ENCODE measurements at regions not wholly inside any gene's neighbourhood (a gene's known extent, or its start where the extent isn't known, plus 50 kb on each side); places are given as distances from the start of the nearest gene placed in this dataset.

DNA sequence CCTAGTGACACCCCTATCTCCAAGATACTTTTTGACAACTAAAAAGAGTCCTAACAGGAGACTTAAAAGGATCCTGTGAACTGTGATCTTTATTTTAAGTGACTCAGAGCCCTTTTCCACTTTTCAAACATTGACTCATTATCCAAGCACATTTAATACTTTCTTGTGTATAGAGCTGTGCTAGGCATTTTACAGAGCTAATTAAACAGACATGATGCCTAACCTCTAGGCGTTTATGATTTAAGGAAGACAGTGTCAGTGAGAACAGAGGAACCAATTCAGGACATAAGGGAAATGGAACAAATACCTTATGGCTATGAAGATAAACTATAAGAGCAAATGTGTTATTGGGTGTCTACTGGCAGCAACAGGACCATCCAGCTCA, 282.6 kb downstream of the TPBG start:
- no peak for DNase-seq

DNA sequence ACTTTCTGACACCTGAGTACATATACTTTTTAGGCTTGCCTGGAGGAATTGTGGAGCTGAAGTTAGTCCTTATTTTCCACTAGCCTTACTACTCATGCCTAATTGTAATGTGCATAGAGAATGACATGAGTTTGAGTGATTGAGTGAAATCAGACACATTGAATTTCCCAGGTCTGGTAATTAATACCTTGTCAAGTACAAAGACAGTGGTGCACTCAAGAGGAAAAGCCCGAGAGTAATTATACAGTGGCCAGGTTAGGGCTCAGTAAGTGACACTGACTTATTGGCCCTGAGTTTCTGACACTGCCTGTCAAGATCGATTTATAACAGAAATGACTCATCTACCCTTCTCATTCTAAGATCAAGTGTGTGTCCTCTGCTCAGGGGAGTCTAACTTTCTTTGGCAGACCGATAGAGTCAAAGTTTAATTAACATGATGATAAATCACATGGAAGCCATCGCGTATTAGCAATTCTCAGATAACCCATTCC, 288.3 kb downstream of the TPBG start:
- DNase-seq: no peak

DNA sequence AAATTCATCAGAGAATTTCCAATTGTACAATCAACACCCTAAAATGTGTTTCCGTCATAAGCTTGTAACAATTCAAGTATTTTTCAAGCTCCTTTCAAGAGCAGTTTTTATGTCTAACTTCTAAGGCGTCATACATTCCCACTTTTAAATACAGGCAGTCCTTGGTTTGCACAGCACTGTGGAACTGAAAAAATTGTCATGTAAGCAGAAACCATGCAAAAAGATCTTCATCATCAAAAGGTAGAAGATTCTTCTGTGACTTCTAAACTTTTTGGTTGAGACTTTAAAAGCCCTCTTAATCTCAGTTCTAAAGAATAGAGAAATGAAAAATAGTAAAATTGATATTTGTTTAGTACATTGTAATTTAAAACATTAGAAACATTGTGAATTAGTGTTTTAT, 315.6 kb downstream of the TPBG start:
- no peak for DNase-seq

DNA sequence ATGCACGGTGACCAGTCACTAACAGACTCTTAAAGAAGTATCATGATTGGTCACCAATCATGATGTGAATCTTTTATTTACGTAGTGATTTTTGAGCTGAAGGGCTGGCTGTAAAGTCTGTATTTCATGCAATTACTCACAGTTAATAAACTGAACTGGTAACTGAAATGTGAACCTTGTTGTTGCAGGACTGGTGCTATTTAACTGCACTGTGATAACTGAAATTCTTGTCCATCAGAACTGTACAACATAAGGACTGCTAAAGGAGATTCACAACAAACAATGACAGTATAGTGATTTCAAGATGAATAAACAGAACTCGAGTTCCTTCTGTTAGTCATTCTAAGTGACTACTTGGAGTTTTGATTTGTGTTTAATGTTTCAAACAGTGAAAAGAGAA, 316.6 kb downstream of the TPBG start:
- DNase-seq: no peak

DNA sequence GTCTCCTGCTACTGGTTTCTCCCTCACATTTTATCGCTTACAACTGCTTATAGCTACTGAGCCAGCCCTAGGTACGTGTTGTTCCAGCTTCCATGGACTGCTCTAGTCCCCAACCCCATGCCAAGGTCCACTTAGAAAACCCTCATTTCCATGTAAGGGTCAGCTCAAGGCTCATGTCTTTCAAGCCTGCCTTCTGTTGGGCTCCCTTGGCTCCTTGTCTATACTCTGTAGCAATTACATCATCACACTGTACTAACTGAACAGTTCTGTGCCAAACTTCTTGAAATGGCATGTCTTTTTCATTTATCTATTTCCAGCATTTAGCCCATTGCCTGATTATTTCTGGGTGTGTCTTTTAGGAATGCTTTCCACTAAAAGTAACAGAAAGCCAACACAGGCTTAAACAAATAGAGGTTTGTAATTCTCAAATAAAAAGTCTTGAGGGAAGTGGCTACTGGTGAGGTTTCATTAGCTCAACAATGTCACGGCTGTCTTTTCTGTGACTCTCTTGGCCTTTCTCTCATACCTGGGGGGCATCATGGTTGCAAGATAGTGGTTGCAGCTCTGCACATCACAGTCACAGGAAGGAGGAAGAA, 317.6 kb downstream of the TPBG start:
- no peak for DNase-seq

DNA sequence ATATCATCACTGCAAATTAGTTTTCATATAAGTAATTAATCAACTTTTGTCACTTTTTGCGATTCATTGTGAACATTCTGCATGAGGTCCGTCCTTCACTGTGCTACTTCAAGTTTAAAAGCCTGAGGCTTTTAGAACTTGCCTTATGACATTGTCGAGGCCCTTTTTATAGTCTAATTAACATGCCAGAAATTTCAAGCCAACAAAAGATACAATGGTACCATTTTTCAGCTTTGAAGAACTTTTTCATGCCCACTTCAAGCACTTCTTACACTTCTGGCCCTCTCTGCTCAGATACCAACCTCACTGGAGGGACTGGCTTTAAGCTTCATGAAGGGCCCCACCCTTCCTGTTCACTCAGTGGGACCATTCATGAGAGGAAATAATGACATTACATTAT, 323.1 kb downstream of the TPBG start:
- DNase-seq: no peak

DNA sequence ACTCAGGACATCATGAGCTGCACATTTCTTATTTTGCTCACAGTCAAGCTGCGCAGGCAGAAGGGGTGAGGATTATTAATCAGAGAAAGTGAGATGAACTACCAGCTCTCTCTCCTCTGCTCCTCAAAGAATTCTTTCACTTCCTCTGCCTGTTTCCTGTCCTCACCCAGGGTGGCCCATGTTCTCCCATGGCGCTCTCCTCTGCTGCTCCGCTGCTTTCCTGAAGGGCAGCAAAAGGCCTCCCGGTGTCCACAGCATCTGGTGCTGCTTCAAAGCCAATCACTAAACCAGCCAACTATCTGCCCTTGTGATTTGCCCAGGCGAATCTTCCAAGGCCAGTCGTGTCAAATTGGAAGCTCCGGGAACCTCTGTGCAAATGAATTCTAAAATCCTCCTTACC, 324.2 kb downstream of the TPBG start:
- no peak for DNase-seq

DNA sequence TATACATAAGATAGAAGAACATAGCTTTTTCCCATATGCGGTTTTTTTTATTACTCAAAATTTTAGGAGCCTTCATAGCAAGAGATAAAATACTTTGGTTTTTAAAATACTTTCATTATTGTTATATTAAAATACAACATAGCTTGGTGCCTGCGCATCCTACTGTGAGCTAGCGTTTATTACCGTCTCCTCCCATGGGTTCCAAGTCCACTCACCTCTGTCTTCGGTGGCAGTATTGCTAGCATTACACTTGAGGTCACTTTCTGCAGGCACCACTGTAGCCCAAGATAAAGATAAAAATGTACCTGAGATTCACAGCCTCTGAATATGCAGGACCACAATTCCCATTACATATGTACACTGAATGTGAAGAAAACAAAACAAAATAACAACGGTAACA, 326.7 kb downstream of the TPBG start:
- DNase-seq: no peak

DNA sequence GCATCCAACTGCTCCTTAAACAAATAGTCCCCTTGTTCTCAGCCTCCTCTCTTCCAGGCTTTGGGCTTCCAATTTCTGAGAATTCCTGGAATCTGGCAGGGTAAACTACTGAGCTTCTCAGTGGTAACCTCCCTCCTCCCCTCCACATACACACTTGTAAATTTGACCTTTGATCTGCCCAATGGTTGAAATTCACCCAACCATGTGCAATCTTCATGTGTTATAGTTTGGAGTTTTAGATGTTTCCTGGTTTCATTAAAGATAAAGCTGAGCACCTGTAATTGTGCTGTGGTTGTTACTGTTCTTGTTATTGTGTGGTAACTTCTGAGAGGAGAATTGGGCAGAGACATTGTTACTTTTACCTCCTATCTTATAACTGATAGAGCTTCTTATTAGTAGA, 328.4 kb downstream of the TPBG start:
- DNase-seq: no peak

DNA sequence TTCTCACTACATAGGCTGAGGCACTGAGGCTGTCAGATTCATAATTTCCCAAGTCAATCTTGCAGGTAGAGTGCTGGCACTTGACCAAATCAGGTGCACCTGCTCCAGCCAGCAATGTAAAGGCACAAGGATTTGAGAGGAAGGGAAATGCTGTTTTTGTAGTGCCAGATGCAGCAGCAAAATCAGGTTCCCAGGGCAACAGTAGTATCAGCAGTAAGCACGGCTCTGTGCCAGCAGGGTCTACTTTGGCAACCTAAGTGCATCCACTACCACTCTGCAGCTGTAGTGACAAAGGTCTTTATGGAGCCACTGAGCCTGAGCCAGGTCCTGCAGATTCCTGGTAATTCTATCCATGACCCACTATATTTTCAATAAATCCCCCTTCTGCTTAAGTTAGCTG, 329.5 kb downstream of the TPBG start:
- DNase-seq: no peak

DNA sequence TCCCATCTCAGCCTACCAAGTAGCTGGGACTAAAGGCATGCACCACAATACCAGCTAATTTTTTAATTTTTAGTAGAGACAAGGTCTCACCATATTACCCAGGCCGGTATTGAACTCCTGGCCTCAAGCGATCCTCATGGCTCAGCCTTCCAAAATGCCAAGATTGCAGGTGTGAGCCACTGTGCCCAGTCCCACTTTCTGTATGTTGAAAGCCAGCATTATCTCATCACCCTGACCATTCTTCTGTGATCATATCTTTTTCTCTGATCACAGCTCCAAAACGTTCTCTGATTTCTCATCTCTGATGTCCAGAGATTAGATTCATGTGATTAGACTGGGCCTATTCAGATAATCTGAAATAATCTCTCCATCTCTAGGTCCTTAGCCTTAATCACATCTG, 337.7 kb downstream of the TPBG start:
- no peak for DNase-seq

DNA sequence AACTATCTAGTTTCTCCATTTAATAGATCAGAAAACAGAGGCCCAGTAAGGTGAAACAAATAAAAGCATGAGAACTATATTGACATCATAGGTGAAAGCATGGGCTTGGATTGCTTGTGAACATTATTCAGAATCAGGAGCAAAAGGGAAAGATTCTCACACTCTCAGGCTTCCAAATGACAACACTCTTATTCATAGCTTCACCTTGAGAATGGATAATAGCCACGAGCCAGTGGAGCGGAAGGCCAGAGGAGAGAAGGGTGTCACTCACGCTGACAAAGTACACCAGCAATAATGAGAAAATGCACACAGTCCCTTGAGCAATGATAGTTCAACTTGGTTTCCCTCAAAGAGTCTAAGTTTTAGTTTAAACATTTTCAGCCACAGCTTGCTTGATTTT, 339.0 kb downstream of the TPBG start:
- DNase-seq: no peak

DNA sequence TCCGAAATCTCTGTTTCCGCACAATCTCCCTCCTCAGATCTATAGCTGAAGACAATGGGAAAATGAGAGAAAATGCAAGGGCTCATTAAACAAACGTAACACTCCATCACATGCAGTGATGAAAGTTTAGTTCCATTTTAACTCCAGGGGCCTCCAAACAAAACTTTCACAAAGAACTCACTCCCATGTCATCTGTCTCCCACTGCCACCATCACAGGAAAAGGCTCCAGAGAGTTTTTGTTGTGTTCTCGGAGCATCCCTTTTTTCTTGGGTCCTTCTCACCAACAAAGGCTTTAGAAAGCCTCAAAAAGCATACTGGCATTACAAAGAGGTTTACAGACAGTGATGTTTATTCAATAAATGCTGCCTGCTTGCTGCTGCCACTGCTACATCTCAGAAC, 339.6 kb downstream of the TPBG start:
- no peak for DNase-seq

DNA sequence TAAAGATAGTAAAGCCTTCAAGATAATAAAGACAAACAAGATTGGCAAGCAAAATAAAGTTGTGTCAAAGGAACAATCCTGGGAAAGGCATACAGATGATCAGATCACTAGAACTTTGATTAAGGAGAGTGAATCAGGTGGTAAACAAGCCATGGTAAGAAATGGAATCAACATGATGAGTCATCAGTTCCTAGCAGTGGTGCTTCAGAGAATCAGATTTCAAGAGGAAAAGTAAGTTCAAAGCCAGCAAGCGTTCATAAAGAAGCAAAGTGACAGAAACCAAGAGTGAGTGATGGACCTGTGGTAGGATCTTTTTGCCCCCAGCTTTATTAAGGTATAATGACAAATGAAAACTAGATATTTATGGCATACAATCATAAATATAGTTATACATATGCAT, 340.4 kb downstream of the TPBG start:
- DNase-seq: no peak

DNA sequence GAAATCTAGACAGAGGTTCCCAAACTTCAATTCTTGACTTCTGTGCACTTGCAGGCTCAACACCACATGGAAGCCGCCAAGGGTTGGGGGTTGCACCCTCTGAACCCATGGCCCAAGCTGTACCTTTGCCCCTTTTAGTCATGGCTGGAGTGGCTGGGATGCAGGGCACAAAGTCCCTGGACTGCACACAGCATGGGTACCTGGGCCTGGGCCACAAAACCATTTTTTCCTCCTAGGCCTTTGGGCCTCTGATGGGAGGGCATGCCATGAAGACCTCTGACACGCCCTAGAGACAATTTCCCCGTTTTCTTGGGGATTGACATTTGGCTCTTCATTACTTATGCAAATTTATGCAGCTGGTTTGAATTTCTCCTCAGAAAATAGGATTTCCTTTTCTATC, 342.0 kb downstream of the TPBG start:
- DNase-seq: no peak

DNA sequence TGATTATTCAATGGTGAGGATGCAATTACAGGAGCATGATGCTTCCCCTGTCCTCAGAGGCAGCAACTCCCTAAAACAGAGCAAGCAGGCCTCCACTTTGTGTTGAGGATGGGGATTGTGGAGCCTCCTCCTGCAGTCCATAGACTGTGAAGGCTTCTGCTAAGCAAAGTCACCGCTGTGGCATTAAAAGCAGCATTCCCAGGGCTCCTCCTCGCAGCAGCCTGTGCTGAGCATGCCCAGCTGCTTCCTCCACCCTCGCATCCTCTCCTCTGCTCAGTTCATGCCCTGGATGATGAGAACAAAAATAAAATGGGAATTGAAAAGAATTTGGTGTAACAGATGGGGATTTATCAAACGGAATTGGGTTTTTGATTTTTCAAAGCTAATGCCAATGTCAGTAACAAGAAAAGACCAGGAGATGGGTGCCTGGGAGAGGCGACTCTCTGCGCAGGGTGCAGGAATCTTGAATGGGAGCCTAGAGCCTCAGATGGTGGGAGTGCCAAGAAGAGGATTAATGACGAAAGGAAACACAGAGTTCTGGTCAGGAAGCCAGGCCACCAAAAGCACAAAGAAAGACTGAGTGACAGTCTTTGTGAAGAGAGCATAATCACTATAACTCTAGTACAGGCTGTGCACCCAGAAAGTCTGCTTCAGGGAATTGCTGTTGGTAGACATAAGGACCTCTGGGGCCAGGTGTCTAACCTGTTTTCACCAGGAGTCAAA, 347.6 kb downstream of the TPBG start:
- DNase-seq: no peak

DNA sequence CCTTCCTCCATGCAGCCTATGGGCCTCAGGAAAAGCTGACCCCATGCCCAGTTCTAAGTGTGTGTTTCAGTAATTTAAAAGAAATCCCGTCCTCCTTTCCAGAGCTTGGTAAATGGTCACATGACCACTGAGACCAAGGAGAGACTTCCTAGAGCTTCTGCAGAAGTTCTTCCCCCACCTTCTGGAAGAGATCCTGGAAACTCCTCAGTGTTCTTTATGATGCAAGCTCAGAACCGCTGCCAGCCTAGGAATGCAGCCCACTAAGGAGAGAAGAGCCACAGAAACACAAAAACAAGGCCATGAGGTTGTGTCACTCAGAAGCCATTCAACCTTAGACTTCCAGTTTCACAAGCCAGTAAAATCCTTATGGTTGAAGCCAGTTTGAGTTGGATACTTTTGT, 348.4 kb downstream of the TPBG start:
- no peak for DNase-seq

DNA sequence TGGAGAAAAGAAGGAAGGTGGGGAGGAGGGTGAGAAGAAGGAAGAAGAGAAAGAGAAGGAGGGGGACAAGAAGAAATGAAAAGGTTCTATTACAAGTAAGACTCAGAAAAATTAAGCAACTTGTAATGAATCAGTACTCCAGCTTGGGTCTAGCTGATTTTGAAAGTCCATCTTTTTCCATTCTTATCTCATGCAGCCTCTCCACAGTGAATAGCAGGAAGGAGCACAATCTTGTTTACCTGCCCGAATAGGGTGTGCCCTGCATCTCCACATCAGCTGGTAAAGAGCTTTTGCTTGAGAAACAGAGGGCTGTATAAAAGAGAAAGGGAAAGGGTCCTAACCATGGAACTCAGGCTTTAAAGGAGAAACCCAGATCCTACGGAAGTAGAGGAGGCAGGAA, 348.8 kb downstream of the TPBG start:
- DNase-seq: no peak

DNA sequence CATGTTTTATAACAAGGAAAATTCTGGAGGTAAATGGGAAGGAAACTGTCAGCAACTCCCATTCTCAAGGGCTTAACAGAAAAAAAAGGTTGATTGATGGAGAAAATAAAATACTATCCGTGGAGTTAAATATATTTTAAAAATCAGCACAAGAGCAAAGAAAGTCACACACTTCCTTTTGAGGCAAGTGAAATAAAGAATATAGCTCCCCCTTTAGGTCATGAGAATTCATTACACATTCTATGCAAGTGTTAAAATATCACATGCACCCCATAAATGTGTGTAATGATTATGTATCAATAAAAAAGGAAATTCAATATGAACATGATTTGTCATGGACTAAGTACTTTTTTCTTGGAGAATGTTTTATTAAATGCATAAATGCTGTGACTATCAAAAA, 349.2 kb downstream of the TPBG start:
- DNase-seq: no peak

DNA sequence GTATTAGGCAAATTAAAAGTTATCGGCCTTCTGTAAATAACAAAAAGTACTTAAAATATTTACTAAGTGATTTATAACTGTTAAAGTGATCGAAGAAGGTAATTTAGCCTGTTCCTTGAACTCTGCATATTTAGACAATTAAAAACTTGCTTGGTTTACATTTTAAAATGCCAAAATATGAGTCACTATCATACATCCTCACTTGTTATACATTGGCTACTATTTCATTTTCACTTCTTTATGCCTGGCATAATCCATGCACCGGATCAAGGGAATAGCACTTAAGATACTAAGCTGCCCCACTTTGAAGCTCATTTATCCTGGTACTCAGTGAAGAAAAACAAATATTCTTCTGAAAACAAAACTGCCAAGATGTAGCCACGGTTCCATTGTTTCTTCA, 344.6 kb downstream of the UBE3D start:
- no peak for DNase-seq

DNA sequence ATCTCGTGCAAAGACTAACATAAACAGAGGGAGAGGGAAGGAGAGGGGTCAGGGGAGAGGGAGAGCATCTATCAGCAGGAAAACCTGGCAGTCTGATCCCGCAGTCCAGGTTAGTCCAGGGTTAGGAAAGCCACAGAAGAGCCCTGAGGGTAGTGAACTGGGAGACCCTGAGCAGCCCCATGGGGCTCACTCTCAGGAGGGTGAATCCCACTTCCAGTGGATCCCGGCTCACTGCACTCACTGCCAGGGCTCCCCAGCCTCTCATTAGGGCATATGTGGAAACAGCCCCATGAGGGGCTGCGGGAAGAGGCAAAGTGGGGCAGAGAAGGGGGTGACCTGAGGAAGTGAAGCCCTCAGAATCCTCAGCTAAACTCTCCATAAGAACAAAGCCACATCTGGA, 329.9 kb downstream of the UBE3D start:
- DNase-seq: no peak

DNA sequence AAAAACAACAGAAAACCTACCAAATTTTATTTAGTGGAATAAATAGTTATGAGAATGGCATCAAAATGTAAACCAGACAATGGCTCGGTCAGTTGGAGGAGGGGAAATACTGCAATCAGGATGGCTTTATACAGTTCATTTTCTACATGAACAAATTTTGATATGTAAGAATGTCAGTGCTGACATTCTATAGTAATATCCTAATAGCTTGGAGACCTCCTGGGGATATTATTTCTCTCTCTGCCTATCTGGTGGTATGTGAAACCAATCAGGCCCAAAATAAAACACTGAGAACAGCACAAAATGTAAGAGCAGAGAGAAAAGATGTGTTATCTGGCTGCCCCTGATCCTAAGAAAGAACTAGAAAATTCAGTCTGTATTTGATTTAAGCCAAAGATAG, 327.7 kb downstream of the UBE3D start:
- no peak for DNase-seq

DNA sequence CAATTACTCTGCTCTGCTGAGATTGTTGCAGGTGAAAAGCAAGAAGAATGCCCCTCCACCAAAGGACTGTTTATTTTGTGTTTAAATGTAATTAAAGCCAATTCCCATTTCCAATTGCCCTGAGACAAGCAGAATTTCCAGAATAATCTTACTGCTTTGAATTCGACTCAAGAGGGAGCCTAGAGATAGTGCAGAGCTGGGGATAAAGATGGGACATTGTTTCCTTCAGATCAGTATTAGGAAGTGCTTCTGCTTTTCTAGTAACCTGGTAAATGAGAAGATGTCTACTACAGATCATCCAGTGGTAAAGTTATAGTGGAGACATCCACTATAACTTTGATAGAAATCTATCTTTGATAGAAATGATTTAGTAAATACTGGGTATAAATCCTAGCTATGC, 326.9 kb downstream of the UBE3D start:
- DNase-seq: no peak

DNA sequence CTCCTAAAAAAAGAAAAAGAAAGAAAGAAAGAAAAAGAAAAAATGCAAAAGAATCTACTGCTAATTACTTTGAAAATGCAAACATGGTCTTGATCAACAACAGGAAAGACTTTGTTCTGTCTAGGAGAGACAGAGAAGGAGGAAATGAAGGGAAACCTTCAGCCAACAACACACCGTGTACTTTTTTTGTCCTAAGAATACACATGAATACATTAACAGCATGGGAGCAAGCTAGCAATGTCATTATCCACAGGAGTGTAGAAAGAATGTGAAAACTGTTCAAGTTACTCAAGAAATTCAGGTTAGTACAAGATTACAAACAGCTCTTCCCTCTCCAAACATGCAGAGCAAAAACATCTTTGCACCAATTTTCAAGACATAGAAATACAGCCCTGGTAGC, 326.3 kb downstream of the UBE3D start:
- DNase-seq: no peak

DNA sequence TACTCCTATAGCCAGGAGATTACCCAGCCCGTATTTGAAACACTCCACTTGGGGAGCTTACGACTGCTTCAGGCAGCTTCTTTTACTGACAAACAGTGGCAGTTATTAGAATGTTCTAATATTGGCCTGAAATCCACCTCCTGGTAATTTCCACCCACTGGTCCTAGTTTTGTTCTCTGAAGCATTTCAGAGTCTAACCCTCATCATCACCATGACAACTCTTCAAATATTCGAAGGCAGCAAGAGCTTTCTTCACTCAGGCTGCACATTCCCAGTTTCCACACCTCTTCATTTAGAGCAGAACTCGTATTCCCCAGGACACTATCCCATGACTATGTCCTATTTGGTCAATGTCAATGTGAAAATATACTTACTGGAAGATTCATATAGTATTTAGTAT, 325.6 kb downstream of the UBE3D start:
- DNase-seq: no peak

Data from right kidney (tissue), 1 donor.